ENCODE measurements at regions not wholly inside any gene's neighbourhood (a gene's known extent, or its start where the extent isn't known, plus 50 kb on each side); places are given as distances from the start of the nearest gene placed in this dataset.

DNA sequence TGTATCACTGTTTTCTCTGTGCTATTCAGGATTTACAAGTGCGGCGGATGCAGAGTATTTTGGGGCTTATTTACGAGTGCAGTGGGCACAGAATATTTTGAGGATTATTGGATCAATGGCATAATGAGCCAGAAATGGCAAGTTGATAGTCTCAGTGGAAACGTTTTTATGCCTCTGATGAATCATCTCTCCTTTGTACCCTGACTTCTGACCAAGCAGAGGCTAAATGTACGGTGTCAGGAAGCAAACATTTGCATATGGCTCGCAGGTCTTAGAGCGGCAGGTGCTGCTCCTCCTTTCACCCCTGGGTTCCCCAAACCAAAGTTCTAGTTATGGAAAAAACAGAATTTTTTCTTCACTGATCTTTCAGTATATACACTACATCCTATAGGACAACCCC, 94.5 kb downstream of the LIG4 start:
- TF ChIP-seq EZH2 (IDR thresholded peaks at IDR 0.05; ENCODE audit: low read depth) = no peak
- TF ChIP-seq, protein P1, sequence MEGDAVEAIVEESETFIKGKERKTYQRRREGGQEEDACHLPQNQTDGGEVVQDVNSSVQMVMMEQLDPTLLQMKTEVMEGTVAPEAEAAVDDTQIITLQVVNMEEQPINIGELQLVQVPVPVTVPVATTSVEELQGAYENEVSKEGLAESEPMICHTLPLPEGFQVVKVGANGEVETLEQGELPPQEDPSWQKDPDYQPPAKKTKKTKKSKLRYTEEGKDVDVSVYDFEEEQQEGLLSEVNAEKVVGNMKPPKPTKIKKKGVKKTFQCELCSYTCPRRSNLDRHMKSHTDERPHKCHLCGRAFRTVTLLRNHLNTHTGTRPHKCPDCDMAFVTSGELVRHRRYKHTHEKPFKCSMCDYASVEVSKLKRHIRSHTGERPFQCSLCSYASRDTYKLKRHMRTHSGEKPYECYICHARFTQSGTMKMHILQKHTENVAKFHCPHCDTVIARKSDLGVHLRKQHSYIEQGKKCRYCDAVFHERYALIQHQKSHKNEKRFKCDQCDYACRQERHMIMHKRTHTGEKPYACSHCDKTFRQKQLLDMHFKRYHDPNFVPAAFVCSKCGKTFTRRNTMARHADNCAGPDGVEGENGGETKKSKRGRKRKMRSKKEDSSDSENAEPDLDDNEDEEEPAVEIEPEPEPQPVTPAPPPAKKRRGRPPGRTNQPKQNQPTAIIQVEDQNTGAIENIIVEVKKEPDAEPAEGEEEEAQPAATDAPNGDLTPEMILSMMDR (conservative IDR thresholded peaks at IDR 0.05) = no peak
- H3K27ac ChIP-seq = no peak overlapping the region
- H3K9me3 ChIP-seq (ENCODE audit: insufficient read depth, low read depth) = no peaks in the 10 kb centered on the region
- H3K4me2 ChIP-seq = peak overlapping the region; percentile 34
- peak overlapping the region; percentile 74 for H2AFZ ChIP-seq
- H3F3A ChIP-seq (ENCODE audit: insufficient read depth, low read depth) = no peaks in the 10 kb centered on the region
- ChIA-PET POLR2A (ENCODE audit: unreplicated experiment) (no interaction called here), CTCF (no interaction called here)
- H3K4me1 ChIP-seq (replicated peaks; ENCODE audit: insufficient read depth) = no peaks in the 10 kb centered on the region
- no TSS peak for BruUV-seq (replicated peaks)
- no peaks in the 10 kb centered on the region for H4K20me1 ChIP-seq (ENCODE audit: insufficient read depth)
- no peaks in the 10 kb centered on the region for H3K27me3 ChIP-seq (ENCODE audit: insufficient read depth, low read depth)
- no peaks in the 10 kb centered on the region for H3K9me2 ChIP-seq (ENCODE audit: insufficient read depth)
- no peak for DNase-seq
- intact Hi-C loops (cut with micrococcal nuclease; ENCODE audit: unreplicated experiment) = no loop called here
- H3K36me3 ChIP-seq (ENCODE audit: low read depth) = no peaks in the 10 kb centered on the region
- H3K79me2 ChIP-seq (ENCODE audit: low read depth) = no peaks in the 10 kb centered on the region
- peak overlapping the region; percentile 31; the same call in 1 of the 2 replicates for H3K4me3 ChIP-seq

DNA sequence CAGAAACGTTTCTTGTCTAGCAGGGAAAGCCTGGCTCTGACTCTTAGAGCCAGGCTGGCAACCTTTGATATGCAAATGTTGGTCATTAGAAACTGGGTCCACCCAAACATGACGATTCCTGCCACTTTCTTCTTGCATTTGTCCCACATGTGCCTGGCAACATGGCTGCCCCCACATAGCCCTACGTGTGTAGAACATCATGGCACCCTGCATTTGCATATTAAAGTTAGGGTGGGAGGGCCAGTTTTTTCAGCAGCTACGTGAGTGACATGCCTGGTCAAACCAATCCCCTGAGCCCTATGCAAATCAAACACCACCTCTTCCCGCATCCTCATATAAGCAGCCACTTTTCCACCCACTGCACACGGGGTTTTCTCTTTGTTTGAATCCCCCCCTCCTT, 95.0 kb downstream of the LIG4 start:
- no TSS peak for BruUV-seq (replicated peaks)
- H2AFZ ChIP-seq = peak overlapping the region; percentile 74
- ChIA-PET POLR2A (ENCODE audit: unreplicated experiment) (no interaction called here), CTCF (interaction anchor here (0.6 kb wide), 1 partner anchor 38 kb away, joined by 3 read pairs; no protein-coding TSS in a partner anchor)
- H3K36me3 ChIP-seq (ENCODE audit: low read depth) = no peaks in the 10 kb centered on the region
- no peaks in the 10 kb centered on the region for H3K27me3 ChIP-seq (ENCODE audit: insufficient read depth, low read depth)
- no peak for DNase-seq
- H3K79me2 ChIP-seq (ENCODE audit: low read depth) = no peaks in the 10 kb centered on the region
- no peaks in the 10 kb centered on the region for H3K9me2 ChIP-seq (ENCODE audit: insufficient read depth)
- H3K9me3 ChIP-seq (ENCODE audit: insufficient read depth, low read depth) = peaks cover 4% of the 10 kb centered on the region; the same call in 1 of the 2 replicates
- TF ChIP-seq, protein P1 (conservative IDR thresholded peaks at IDR 0.05) = no peak
- no peak for TF ChIP-seq EZH2 (IDR thresholded peaks at IDR 0.05; ENCODE audit: low read depth)
- no peaks in the 10 kb centered on the region for H3K4me1 ChIP-seq (replicated peaks; ENCODE audit: insufficient read depth)
- no peaks in the 10 kb centered on the region; the same call in 1 of the 2 replicates for H4K20me1 ChIP-seq (ENCODE audit: insufficient read depth)
- H3K27ac ChIP-seq = no peak overlapping the region
- H3F3A ChIP-seq (ENCODE audit: insufficient read depth, low read depth) = no peaks in the 10 kb centered on the region
- H3K4me3 ChIP-seq = peak overlapping the region; percentile 31; the same call in 1 of the 2 replicates
- H3K4me2 ChIP-seq = peak overlapping the region; percentile 34
- intact Hi-C loops (cut with micrococcal nuclease; ENCODE audit: unreplicated experiment) = no loop called here

DNA sequence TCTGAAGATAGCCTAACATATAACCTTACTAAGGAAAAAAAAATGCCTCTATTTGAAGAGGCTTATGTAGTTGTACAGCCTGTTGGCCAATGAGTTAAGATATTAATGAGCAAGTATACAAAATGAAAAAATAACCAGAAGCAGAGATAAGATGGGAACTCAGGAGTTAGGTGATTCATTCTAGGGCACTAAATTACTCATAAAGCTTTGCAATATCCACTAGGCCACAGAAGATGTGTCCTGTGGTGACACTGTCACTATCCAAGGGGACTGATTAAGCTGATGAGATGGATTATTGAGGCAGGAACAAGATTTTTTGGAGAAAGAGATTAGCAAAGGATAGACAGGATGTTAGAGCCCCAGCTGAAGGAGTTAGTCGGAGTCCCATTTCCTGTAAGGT, 99.6 kb downstream of the LIG4 start:
- H3K9me3 ChIP-seq (ENCODE audit: insufficient read depth, low read depth) = peaks cover 5% of the 10 kb centered on the region; the same call in 1 of the 2 replicates
- ChIA-PET CTCF (no interaction called here), POLR2A (ENCODE audit: unreplicated experiment) (no interaction called here)
- H4K20me1 ChIP-seq (ENCODE audit: insufficient read depth) = no peaks in the 10 kb centered on the region; the same call in 1 of the 2 replicates
- intact Hi-C loops (cut with micrococcal nuclease; ENCODE audit: unreplicated experiment) = no loop called here
- H3F3A ChIP-seq (ENCODE audit: insufficient read depth, low read depth) = no peaks in the 10 kb centered on the region
- no peaks in the 10 kb centered on the region for H3K36me3 ChIP-seq (ENCODE audit: low read depth)
- no peak for DNase-seq
- H3K4me2 ChIP-seq = no peak overlapping the region
- no peak overlapping the region for H2AFZ ChIP-seq
- no TSS peak for BruUV-seq (replicated peaks)
- TF ChIP-seq, protein P1 (conservative IDR thresholded peaks at IDR 0.05) = no peak
- no peak for TF ChIP-seq EZH2 (IDR thresholded peaks at IDR 0.05; ENCODE audit: low read depth)
- H3K27me3 ChIP-seq (ENCODE audit: insufficient read depth, low read depth) = no peaks in the 10 kb centered on the region
- H3K4me3 ChIP-seq = no peak overlapping the region
- H3K4me1 ChIP-seq (replicated peaks; ENCODE audit: insufficient read depth) = no peaks in the 10 kb centered on the region
- H3K27ac ChIP-seq = no peak overlapping the region
- H3K79me2 ChIP-seq (ENCODE audit: low read depth) = no peaks in the 10 kb centered on the region
- H3K9me2 ChIP-seq (ENCODE audit: insufficient read depth) = no peaks in the 10 kb centered on the region
